Kidney epithelial cell (primary cell): ENCODE measurements at regions not wholly inside any gene's neighbourhood (a gene's known extent, or its start where the extent isn't known, plus 50 kb on each side); places are given as distances from the start of the nearest gene placed in this dataset.

ENCODE experiments used
- DNase-seq: peaks from one replicate; pipeline ENCODE4 v3.0.0-alpha.2; 2010; ENCODE audit warnings: low read depth
- H3K27me3 ChIP-seq: 2 replicates; pipeline ENCODE4 v1.6.0; 2011; ENCODE audit warnings: low read length; ENCODE audit not compliant: control insufficient read depth, insufficient read depth
- H3K36me3 ChIP-seq: 2 replicates; pipeline ENCODE4 v1.5.1; 2011; ENCODE audit warnings: low read length; ENCODE audit not compliant: control insufficient read depth, insufficient read depth
- H3K4me3 ChIP-seq: 2 replicates; pipeline ENCODE4 v1.5.1; 2011; ENCODE audit warnings: low read depth, mild to moderate bottlenecking, control low read depth, low read length
- TF ChIP-seq, protein P1 (sequence below): IDR thresholded peaks from 2 replicates; pipeline ENCODE4 v1.5.1; 2011; ENCODE audit warnings: mild to moderate bottlenecking, moderate library complexity, low read length, control low read depth, inconsistent platforms; ENCODE audit not compliant: insufficient read depth, poor library complexity, severe bottlenecking

DNA sequence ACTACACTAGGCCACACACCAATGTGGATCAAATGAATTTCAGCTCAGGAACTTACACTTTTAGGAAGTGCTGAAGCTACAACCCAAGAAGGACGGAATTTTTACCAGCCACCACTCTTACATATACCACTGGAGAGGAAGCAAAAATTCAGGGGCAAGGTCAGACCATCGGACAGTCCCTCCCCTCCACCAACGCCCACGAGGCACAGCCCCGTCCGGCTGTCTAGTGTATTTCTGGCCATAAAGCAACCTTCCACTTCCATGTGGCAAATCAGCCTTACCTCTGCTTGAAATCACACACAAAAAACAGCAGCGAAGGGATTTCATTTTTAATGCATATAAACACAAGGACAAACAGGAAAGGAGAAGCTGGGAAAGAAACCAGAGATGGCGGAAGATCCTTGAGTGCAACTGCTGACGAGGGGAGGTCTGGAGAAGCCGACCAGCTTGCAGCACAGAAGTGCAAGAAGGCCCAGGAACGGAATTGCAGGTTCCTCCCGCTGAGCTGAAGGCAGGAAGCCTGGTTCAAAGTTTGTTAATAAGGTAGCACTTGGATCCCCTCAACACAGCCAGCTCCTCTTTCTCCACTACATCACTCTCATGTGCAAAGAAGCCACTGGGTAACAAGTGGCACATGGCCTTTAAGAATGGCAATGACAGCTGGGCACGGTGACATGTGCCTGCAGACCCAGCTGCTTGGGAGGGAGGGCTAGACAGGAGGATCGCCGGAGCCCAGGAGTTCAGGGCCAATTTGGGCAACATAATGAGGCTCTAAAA, 71.5 kb downstream of the SHANK2 start:
- Histone ChIP-seq H3K4me3 (no peak overlapping the region), H3K36me3 (no peaks in the 10 kb centered on the region), H3K27me3 (no peaks in the 10 kb centered on the region)
- TF ChIP-seq, protein P1, sequence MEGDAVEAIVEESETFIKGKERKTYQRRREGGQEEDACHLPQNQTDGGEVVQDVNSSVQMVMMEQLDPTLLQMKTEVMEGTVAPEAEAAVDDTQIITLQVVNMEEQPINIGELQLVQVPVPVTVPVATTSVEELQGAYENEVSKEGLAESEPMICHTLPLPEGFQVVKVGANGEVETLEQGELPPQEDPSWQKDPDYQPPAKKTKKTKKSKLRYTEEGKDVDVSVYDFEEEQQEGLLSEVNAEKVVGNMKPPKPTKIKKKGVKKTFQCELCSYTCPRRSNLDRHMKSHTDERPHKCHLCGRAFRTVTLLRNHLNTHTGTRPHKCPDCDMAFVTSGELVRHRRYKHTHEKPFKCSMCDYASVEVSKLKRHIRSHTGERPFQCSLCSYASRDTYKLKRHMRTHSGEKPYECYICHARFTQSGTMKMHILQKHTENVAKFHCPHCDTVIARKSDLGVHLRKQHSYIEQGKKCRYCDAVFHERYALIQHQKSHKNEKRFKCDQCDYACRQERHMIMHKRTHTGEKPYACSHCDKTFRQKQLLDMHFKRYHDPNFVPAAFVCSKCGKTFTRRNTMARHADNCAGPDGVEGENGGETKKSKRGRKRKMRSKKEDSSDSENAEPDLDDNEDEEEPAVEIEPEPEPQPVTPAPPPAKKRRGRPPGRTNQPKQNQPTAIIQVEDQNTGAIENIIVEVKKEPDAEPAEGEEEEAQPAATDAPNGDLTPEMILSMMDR, result no peak
- no peak for DNase-seq

DNA sequence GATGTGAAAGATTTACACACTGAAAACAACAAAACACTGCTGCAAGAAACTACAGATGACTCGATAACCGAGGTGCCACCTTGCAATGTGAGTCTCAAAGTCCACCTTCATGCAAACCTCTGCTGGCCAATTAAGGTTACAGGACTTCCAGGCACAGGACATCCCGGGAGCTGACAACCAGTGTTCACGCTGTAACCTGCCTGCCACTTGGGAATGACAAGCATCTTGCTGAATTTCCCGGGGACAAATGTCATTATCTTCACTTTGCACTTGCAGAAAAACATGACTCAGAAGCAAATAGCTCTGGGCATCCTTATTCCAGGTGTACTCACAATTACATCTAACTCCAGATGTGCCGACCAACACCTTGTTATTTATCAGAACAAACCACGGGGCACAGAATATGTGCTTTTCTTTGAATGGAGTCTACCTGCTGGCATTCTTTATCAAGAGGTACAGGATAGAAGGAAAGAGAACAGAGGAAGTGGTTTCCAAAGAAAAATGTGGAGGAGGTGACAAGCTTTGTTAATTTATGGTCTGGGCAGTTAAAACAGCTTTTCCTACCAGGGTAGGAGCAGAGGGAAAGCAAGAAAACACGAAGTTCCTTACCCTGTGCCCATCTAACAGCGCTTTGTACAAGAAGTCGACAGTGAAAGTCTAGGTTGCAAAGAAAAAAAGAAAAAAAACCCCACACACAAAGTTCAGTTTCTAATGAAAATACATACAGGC, 72.3 kb downstream of the SHANK2 start:
- TF ChIP-seq, protein P1, result no peak
- DNase-seq, result no peak
- no peak overlapping the region for H3K4me3 ChIP-seq

DNA sequence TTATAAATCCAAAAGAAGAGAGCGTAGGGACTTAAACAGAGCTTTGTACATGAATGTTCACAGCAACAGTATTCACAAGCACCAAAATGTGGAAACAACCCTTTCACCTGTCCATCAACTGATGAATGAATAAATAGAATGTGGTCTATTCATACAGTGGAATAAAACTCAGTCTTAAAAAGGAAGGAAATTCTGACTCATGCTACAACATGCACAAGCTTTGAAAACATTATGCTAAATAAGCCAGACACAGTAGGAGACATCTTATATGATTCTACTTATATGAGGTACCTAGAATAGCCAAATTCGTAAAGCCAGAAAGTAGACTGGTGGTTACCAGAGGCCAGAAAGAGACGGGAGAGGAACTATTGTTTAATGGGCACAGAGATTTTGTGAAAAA, 74.3 kb downstream of the SHANK2 start:
- DNase-seq, result no peak
- TF ChIP-seq, protein P1, result no peak
- H3K4me3 ChIP-seq, result no peak overlapping the region
- no peaks in the 10 kb centered on the region for H3K27me3 ChIP-seq
- H3K36me3 ChIP-seq, result no peaks in the 10 kb centered on the region

More for the DNA sequence above, 72.3 kb downstream of the SHANK2 start:
- no peaks in the 10 kb centered on the region for H3K27me3 ChIP-seq
- no peaks in the 10 kb centered on the region for H3K36me3 ChIP-seq

DNA sequence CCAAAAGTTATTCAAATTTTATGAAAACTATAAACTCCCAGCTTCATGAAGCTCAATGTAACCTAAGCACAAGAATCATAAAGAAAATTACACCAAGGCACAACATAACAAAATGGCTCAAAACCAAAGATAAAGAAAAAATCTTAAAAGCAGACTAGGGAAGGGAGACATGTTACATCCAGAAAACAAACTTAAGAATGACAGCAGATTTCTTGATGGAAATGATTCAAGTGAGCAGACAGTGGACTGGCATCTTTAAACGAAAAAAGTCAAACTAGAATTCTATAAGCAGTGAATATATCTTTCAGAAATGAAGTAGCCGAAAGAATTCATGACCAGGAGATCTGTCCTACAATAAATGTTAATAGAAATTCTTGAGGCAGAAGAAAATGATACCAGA, 75.6 kb downstream of the SHANK2 start:
- TF ChIP-seq, protein P1, result no peak
- Histone ChIP-seq H3K27me3 (no peaks in the 10 kb centered on the region), H3K36me3 (no peaks in the 10 kb centered on the region), H3K4me3 (no peak overlapping the region)
- no peak for DNase-seq

DNA sequence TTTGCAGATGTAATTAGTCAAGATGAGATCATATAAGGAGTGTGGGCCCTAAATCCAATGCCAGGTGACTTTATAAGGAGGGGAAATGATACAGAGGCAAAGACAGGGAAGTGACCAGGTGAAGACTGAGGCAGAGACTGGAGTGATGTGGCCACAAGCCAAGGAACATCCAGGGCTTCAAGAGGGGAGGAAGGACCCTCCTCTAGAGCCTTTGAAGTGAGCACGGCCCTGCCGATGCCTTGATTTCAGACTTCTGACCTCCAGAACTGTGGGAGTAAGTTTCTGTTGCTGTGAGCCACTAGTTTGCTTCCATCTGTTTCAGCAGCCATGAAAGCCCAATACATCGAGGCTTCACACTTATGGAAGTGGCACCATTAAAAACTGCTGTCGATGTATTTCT, 78.7 kb downstream of the SHANK2 start:
- Histone ChIP-seq H3K36me3 (no peaks in the 10 kb centered on the region), H3K27me3 (no peaks in the 10 kb centered on the region), H3K4me3 (no peak overlapping the region)
- TF ChIP-seq, protein P1, result no peak
- no peak for DNase-seq
